DMS53 treated with DMSO at 0.1 percent for 48 hours (cell line): ENCODE measurements at regions not wholly inside any gene's neighbourhood (a gene's known extent, or its start where the extent isn't known, plus 50 kb on each side); places are given as distances from the start of the nearest gene placed in this dataset.
"Not testable (repeated sequence)": the region's sequence is repeated elsewhere in the genome, so short reads cannot be mapped to it uniquely, and the experiment has no call there.

Source experiments
- DNase-seq: peaks from one replicate; lab custom pipeline; 2025; ENCODE audit not compliant: unreplicated experiment; lab: John Stamatoyannopoulos, UW

DNA sequence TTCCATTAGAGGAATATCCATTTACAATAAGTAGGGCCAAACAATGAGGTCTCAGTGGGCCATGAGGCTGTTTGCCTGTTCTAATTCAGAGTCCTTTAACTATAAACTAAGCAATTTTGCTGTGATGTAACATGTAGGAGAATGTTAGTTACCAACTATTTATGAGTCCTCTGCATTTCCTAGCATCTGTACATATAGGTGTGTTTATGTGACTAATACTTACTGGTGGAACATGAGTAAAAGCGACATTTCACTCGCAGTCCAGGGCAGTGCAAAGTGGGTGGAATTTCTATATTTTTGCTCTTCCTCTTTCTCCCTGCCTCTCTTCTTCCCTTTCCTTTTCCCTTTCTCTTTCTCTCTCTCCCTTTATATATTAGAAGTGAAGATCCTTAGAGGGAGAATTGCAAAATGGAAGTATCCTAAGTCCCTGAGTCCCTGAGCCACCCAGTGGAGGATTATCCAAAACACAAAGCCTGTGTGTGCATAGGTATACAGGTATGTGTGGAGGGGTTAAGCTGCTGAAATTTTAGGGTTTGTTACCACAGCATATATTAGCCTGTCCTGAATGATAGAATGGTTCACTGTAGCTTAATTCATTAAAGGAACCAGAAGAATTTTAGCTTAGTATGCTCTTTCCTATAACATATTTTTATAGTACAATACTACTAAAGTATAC is 487.0 kb upstream of the FANCL start:
- DNase-seq, result no peak

DNA sequence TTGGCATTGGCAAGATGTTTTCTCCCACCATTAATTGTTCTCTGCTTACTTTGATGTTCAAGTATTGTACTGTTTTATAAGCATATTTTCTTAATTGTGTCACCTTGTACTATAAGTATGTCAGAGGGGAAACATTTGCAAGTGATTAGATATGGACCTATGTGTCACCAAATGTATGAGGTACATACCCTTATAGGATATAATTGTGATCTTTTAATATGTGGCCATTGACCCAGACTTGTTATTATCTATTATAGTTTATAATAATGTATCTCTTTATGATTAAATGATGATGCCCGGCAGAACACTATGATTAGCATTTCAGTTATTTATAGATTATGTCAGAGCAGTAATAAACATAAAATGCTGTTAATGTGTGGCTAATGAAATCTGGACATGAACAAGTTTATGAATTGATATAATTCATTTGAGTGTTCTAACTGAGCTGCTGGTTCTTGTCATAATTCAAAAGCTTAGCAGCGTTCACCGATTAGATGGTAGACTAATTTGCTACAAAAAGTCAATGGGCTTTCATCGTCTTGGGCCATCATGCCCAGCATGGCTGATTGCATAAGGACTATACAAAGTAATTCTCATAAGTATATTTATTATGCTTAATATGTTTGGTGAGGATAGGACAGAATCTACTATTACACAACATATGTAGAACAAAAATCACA is 480.9 kb upstream of the FANCL start:
- DNase-seq, result no peak

DNA sequence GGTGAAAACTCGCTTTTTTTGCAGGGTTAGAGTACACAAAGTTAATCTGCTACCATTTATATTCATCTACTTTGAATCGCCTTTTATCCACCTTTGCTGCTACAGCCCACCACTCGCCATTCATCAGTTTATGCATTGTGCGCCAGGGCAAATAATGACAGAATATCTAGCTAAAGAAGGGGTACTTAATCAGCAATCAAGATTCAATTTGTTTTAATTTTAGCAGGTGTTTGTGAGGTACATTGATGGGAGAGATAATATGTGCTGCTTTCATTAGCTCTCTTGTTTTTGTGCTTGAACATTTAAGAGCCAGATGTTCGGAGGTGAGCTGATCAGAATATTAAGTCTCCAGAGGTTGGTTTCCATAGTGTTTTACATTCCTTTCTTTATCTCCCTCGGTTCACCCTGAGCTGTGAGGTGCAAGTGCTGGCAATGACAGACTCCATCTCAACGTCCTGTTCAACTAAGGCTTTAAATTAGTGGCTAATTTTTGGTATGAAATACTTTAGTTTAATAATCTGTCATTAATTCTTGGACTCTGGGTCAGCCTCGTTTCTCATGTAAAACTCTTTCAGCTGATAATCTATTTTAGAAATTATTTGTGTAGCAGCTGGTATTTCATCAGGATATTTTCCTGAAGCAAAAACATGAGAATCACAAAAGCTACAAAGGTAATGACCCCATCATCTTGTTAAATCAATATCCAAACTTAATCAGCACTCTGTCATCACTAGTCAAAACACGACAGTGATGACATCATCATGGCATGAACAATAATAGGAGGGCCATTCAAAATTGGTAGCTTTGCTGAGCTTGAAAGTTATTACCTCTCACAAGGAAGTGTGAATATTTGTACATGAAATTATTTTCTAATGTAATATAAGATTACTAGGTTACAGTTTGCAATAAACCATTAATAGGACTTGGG is 479.9 kb upstream of the FANCL start:
- no peak for DNase-seq

DNA sequence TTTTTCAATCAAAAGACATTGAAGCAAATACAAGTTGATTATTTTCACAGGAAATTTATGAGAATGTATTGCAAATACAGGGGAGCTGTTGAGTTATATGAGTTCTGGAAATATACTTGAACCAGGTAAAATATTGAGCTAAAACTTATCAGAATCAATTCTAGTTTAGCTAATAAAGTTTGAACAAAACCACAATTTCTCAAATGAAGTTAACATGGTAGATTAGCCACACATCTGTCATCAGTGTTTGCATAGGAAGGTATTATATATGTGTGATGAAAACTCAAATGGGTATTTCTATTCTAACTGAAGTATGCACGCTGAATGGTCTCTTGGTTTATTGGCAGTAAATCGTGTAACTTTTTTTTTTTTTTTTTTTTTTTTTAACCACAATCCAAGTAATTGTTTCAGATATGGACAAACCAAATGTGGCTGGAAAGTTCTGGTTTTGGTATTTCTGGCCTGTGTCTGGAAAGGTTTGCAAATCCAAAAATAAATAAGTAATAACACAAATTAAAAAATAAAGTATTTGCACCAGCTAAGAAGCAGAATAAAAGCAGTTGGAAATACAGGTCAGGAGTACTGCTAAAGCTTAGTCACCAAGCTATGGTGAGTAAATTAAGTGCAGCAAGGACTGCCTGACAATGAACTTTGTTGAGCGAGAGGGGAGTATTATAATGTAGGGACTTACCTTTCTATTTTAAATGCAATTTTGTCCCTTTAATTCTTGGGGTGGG is 479.1 kb upstream of the FANCL start:
- no peak for DNase-seq

DNA sequence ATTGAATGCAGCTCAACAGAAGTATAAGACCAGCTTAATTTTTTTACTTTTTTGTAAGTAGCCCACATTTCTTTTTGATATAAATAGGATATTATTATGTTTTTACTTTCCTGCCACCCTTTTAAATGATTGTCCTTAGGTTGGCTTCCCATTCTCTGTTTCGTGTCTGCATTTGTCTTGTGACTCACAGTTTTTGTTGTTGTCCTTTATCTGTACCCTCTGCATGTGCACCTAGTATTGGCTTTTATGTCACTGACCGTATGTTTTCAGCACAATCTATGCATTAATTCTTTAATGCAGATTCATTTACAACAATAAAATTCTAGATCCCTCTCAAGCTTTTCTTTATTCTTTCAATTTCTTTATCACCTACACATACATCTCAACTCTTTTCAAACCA is 474.2 kb upstream of the FANCL start:
- DNase-seq, result no peak

DNA sequence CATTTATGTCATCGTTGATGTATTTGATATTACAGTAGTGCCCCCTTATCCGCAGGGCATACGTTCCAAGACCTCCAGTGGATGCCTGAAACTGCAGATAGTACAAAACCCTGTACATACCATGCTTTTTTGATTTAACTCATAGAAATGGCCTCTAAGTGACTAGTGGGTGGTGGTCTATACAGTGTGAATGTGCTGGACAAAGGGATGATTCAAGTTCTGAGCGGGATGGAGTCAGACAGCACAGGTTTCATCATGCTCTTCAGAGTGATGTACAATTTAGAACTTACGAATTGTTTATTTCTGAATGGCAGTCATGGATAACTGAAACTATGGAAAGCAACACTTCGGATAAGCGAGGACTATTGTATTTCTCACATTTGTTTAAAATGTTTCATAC is 473.1 kb upstream of the FANCL start:
- no peak for DNase-seq

DNA sequence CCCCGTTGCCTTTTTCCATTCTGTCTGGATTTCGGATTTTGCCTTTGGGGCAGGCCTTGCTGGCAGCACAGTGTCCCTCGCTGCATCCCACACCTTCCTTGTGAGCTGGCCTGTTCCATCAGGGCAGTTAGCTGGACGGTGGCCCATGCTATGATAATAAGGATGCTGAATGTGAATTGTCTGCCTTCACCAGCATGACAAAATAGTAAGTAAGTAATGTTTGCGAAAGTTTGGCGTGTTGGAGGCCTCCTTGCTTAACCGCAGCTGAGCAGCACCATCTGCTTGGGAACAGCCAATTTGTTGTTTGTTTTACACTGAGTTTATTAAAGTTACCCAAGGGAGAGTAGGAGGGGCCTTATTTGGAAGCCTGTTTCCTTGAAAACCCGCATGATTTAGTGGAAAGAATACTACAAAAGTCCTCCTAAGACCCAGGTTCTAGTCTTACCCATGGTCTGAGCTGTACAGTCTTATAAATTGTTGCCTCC is 469.7 kb upstream of the FANCL start:
- DNase-seq, result no peak

DNA sequence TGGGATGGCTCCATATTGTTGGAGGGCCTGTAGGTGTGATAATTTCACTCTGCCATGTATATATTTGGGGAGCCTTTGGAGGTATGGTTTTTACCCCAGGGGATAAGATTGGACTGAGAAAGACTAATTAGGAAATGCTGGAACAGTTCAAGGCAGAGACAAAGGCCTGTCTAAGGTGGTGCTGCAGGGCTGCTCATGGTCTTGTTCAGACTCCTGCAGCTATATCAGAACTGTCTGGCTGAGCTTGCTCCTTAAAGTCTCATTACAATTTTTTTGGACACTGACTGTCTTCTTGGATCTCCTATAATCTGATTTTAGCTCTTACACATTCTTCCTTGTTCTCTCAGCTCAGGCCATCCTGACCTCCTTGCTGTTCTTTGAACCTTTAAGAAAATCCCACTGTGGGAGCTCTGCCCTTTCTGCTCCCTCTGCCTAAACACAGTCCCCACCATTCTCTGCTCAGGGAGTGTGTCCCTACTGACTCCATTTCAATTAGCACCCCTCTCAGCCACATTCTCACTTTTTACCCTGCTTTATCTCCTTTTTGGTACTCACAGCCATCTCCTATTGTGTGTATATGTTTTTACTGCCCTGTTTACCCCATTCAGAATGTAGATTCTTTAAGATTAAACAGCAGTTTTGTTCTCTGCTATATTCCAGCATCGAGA is 468.7 kb upstream of the FANCL start:
- no peak for DNase-seq

DNA sequence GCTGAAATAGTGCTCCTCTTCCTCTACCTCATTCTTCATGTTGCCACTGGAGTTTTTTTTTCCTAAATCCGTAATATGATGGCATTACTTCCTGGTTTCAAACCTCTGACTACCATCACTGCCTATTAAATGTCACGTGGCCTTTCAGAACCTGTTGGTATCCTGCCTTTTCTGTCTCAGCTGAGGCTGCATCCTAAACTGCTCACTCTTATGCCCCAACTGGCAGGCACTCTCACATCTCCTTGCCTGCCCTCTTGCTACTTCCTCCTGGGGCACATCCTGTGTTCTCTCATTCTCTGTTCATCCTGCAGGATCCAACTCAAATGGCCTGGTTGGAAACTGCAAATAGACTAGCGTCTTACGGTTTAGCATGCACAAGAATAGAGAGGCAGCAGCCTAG is 468.1 kb upstream of the FANCL start:
- DNase-seq, result no peak

DNA sequence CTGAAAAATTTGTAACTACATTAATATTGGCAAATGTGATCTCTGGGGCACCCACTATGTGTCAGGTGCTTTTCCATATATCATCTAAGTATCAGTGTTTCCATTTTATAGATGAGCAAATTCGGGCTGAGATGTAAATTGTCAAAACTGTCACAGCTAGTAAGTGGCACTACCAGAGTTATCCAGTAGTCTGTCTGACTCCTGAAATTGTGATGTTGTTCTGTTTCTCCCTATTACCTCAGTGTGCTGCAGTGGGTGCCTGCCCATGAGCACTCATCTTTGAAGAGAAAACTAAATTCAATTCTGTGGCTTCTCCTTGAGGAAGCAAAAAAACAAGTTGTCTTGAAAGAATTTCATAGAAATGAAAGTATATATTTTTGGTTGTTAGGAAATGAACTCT is 467.4 kb upstream of the FANCL start:
- DNase-seq, result no peak

DNA sequence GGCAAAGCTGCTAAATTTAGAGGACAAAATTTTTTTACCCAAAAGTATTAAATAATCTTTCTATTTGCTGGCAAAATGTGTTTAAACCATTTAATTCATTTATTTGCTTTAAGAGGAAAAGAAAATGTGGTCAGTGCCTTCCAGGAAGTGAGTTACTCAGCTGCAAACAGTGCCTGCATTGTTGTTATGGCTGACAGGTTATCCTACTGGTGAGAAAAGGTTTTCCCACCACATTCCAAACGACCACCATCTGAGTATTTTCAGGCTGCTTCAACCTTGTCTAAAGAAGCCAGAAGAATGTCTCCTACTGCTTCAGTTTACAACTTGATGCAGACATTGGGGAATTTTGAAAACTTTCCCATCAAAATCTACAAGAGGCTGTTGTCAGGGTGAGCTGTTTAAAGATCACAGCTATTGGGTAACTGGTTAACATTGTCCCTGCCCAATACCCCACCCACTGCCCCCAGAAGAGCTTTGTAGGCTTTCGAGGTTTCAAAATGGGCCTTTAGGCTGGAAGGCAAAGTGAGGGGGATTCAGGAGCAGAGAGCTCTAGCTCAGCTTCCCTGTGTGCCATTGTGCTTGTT is 461.3 kb upstream of the FANCL start:
- DNase-seq, result no peak

DNA sequence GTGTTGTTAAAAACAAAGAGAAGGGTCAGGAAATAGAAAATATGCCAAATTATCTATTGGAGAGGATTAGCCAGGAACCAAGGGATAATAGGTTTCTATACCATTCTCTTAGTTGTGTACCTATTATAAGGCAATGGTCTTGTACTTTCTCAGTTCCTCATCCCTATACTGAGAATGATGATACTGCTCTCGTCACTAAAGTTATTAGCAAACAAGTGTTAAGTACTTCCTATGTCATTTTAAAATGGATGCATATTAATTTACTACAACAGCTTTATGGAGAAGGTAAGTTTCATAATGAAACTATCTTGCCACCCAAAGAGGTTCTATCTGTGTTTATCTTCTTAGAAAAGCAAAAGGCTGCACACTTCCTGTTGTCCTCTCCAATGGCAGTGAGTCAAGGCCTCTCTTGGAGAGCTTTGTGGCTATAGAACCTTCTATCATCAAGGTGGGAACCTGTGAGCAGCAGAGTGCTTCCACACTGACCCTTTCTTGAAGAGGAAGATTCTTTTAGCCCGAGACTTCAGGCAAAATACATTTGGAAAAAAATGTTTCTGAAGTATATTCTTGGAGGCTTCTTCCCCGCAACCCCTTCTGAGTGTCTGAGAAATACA is 460.7 kb upstream of the FANCL start:
- DNase-seq, result no peak

DNA sequence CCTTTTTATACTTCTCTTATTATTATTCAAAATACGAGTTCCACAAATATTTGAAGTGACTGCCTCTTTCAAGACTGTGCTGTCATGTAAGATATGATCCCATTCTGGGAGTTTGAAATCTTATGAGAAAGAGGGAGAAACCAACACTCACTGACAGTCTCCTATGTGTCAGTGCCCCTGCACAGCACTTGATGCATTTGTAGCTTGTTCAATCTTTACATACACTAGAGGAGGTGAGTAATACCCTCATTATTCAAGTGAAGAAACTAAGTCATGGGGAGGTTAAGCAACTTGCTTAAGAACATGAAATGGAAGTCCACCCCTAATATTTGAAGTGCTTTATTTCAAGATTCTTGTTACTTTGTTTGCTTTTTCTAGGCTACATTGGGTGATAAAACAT is 459.5 kb upstream of the FANCL start:
- no peak for DNase-seq

DNA sequence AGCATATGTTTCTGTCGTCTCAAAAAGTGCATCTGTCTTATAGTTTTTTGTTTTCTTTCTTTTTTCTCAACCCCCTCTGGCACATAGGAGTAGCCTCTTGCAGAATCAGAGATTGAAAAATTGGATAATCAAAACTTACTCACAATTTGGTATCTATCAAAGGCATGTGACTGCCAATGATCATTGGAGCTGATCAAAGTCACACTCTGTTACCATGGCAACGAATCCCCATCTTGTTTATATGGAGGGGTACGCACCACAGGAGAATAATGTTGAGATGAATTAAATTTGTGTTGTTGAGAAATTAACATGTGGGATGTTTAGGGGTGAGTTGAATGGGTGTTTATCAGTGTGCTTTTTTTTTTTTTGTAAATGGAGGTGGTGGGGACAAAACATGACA is 458.3 kb upstream of the FANCL start:
- no peak for DNase-seq

DNA sequence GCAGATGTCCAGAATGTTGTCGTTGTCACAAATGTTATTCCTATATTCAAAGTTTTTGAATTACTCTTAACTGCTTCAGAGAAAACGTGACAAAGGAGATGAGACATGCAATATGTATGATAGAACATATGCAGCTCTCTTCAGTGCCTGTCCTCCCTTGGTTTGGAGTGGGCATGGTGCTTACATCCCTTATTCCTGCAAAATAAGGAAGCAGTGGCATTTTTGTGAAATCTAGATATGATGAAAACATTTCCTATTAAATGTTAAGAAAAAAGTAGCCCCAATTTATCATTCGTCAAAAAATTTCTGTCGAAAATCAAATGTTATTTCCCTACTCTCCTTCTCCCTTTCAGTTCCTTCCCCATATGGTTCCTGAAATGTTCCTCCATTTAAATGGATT is 457.5 kb upstream of the FANCL start:
- DNase-seq, result no peak

DNA sequence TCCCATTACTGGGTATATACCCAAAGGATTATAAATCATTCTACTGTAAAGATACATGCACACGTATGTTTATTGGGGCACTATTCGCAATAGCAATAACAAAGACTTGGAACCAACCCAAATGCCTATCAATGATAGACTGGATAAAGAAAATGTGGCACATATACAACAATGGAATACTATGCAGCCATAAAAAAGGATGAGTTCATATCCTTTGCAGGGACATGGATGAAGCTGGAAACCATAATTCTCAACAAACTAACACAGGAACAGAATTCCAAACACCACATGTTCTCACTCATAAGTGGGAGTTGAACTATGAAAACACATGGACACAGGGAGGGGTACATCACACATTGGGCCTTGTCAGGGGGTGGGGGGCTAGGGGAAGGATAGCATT is 453.0 kb upstream of the FANCL start:
- not testable (repeated sequence) for DNase-seq

DNA sequence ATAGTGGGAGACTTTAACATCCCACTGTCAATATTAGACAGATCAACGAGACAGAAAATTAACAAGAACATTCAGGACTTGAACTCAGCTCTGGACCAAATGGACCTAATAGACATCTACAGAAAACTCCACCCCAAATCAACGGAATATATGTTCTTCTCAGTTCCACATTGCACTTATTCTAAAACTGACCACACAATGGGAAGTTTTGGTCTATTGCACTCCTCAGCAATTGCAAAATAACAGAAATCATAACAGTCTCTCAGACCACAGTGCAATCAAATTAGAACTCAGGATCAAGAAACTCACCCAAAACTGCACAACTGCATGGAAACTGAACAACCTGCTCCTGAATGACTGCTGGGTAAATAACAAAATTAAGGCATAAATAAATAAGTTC is 449.9 kb upstream of the FANCL start:
- not testable (repeated sequence) for DNase-seq

DNA sequence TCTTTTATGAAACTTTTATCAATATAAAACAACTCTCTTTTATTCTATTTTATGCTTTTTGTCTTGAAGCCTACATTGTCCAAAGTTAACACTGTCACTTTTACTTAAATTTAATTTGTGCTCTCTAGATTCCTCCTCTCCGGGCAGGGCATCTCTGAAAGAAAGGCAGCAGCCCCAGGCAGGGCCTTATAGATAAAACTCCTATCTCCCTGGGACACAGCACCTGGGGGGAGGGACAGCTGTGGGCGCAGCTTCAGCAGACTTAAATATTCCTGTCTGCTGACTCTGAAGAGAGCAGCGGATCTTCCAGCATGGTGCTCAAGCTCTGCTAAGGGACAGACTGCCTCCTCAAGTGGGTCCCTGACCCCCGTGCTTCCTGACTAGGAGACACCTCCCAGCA is 447.7 kb upstream of the FANCL start:
- DNase-seq, result no peak

DNA sequence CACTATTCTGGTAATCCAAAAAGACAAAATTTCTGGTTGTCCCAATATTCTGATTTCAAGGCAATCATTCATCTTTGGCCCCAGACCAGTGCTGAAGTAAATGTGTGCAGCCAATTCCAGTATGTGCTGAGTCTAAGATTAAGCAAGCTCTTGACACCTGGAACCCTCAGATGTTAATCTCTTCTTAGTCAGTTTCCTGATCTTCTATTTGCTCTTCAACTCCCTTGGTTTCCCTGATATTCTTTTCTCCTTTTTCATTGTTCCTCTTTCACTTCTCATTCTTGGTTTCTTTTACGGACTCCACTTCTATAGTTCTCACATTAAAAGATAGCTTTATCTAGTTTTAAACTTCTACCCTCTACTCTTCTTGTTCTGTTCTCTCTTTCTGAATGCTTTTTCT is 445.7 kb upstream of the FANCL start:
- no peak for DNase-seq
